ENCODE measurements at regions not wholly inside any gene's neighbourhood (a gene's known extent, or its start where the extent isn't known, plus 50 kb on each side); places are given as distances from the start of the nearest gene placed in this dataset.

- TF ChIP-seq CTCF (IDR thresholded peaks at IDR 0.05) (no peak), POLR2A (IDR thresholded peaks at IDR 0.05) (no peak), EP300 (IDR thresholded peaks at IDR 0.05) (no peak)
Measured at GRCh38 chr7:41508755-41509154, 194.1 kb downstream of the INHBA start.
